IPS DF 4.7 (cell line): ENCODE measurements at regions not wholly inside any gene's neighbourhood (a gene's known extent, or its start where the extent isn't known, plus 50 kb on each side); places are given as distances from the start of the nearest gene placed in this dataset.

Experiments used
- DNase-seq: peaks from one replicate; pipeline ENCODE4 v3.0.0-alpha.2; 2013; ENCODE audit warnings: low spot score; ENCODE audit errors: extremely low read depth

DNA sequence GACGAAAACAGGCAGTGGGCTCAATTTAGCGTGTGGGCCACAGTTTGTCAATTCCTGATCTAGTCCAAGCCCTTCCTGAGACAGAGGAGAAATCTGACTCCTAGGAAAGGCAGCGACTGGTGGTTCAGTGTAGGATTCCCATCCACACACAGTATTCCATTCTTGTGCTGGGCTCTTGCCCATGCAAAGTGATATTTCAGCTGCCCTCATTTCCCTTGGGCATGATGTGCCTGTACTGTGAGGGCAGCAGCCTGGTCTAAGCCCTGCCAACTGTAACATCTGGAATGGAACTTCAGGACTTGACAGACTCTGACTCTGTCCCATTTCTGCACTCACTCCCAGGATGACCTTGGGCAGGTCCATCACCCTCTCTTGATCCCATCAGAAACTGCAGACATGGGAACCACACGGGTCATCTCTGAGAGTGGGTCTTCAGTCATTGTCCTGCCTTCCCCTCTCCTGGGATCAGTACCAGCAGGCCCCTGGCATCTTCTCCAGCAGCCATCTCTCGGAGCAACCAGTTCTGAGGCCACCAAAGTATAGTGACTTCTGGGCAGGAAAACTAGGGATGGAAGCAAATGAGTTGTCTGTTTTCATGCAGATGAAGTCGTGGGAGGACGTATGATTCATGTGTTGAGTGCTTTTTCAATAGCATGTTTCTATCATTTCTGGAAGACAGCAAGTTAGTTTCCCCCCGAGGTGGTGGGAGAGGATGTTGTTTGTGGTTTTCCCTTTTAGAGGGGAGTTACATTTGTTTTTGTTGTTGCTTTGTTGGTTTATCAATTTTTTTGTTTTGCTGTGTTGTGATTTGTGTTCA is 54.2 kb upstream of the BCL2L14 start:
- no peak for DNase-seq

- DNase-seq = no peak
These were observed 53.6 kb upstream of the BCL2L14 start for GRCh38 chr12:12017135-12017581.

- no peak for DNase-seq
These were observed 52.9 kb upstream of the BCL2L14 start for GRCh38 chr12:12017798-12018197.

DNA sequence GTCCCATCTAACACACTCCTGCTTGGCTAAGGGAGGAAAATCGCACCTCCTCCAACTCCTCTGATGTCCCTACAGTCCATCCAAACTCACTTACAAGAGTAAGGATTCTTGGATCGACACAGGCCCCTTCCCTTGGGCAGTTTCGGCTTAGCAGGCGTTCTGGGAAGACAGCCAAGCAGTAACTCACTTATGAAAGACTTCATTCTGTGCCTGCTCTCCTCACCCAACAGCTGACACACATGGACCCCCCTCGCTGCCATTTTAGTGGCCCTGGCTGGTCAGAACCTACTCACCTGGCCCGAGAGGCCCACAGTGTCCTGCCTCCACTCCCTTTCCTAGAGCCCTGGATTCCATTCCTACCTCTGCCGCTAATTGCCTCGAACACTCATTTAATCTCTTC is 52.3 kb upstream of the BCL2L14 start:
- no peak for DNase-seq

- DNase-seq = no peak
These were observed 50.9 kb upstream of the BCL2L14 start for GRCh38 chr12:12019881-12020280.

GRCh38 chr12:12020762-12021161 is 50.0 kb upstream of the BCL2L14 start:
- DNase-seq = no peak
